ENCODE measurements at regions not wholly inside any gene's neighbourhood (a gene's known extent, or its start where the extent isn't known, plus 50 kb on each side); places are given as distances from the start of the nearest gene placed in this dataset.

DNA sequence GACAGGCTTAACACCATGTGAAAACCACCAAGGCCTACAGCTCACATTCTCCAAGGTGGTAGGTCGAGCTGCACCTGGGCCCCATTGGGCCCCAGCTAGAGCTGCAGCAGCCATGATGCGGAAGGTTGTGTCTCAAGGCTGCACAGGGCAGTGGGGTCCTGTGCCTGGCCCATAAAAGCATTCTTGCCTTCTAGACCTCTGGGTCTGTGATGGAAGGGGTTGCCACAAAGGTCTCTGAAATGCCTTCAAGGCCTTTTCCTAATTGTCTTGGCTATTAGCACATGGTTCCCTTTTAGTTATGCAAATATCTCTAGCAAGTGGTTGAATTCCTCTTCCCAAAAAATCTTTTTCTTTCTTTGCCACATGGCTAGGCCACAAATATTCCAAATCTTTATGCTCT lies 52.5 kb upstream of the C11orf58 start:
- no peak for DNase-seq (ENCODE audit: low read depth in 2 of 2)

DNA sequence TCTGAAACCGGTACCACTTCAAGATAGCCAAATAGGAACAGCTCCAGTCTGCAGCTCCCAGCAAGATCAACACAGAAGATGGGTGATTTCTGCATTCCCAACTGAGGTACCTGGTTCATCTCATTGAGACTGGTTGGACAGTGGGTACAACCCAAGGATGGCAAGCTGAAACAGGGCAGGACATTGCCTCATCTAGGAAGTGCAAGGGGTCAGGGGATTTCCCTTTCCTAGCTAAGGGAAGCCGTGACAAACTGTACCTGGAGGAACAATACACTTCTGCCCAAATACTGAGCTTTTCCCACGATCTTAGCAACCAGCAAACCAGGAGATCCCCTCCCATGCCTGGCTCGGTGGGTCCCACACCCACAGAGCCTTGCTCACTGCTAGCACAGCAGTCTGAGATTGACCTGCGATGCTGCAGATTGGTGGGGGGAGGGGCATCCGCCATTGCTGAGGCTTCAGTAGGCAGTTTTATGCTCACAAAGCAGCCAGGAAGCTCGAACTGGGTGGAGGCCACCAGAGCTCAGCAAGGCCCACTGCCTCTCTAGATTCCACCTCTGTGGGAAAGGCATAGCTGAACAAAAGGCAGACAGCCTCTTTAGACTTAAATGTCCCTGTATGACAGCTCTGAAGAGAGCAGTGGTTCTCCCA lies 59.9 kb upstream of the C11orf58 start:
- DNase-seq (ENCODE audit: low read depth in 2 of 2), result no peak
- TF ChIP-seq, protein P1, sequence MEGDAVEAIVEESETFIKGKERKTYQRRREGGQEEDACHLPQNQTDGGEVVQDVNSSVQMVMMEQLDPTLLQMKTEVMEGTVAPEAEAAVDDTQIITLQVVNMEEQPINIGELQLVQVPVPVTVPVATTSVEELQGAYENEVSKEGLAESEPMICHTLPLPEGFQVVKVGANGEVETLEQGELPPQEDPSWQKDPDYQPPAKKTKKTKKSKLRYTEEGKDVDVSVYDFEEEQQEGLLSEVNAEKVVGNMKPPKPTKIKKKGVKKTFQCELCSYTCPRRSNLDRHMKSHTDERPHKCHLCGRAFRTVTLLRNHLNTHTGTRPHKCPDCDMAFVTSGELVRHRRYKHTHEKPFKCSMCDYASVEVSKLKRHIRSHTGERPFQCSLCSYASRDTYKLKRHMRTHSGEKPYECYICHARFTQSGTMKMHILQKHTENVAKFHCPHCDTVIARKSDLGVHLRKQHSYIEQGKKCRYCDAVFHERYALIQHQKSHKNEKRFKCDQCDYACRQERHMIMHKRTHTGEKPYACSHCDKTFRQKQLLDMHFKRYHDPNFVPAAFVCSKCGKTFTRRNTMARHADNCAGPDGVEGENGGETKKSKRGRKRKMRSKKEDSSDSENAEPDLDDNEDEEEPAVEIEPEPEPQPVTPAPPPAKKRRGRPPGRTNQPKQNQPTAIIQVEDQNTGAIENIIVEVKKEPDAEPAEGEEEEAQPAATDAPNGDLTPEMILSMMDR (IDR thresholded peaks at IDR 0.05; ENCODE audit: low read depth, low read length), result no peak
- no peak overlapping the region for H3K4me3 ChIP-seq (replicated peaks in 1 of 2; ENCODE audit: low read depth in 2 of 2, low read length in 2 of 2)

More for the DNA sequence above, 52.5 kb upstream of the C11orf58 start:
- H3K4me3 ChIP-seq (replicated peaks in 1 of 2; ENCODE audit: low read depth in 2 of 2, low read length in 2 of 2), result no peak overlapping the region
- TF ChIP-seq, protein P1 (IDR thresholded peaks at IDR 0.05; ENCODE audit: low read depth, low read length), result no peak

DNA sequence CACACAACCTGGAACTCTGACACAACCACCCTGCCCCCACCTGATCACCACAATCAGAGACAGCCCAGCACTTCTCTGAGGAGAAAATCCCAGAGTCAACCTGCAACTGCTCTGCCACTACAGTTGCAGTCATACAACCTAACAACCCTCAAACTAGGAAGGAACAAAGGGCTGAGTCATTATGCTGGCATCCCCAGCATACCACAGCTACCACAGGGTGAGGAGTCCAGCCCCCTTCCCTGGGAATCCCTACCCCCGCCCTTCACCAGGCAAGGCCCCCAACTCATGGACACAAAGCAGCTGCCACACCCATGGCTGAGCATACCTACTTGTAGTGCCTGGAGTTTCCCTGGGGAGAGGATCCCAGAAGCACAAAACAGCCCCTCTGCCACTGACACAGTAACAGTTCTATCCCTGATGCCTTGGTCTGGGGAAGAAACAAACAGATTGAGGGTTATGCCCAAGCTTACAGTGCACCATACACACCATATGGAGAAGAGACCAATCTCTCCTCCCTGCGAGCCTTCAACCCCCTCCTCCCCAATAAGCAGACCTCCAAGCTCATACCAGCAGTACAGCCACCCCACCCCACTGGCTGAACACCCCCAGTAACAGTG lies 68.5 kb upstream of the C11orf58 start:
- DNase-seq (ENCODE audit: low read depth in 2 of 2), result peak; percentile 23 to 27
- TF ChIP-seq, protein P1 (IDR thresholded peaks at IDR 0.05; ENCODE audit: low read depth, low read length), result no peak

DNA sequence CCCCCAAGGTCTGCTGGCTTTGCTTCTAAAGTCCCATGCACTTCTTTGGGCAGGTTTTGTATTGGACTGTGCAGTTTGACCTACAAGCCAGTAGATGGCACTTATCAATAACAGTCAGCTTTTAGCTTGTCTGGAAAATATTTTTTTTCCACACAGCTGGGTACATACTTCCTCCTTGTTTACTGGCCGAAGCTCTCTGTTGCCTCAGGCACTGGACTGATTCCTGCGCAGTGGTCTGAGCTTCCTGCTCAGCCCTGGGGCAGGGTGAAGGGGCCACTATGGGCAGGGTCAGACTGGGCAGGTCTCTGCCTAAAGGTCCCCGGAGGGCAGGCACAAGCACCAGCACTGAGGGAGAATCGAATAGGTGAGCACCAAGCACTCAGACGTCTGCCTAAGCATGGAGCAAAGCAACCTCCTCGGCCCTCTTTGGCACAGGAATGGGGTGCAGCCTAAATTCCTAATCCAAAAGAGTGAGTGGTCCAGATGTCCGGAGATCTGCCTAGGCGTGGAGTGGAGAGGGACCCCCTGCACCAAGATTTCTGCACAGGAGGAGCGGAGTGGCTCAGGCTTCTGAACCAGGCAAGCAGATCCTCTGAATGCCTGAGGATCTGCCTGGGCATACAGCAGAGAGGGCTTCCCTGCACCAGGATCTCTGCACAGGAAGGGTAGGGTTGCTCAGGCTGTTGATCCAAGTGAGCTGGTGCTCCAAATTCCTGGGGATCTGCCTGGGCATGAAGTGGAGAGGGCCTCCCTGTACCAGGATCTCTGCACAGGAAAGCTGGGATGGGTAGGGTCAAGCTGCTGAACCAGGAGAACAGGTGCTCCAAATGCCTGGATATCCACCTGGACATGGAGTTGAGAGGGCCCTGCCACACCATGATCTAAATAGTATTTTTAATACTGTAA lies 105.9 kb upstream of the C11orf58 start:
- DNase-seq (ENCODE audit: low read depth in 2 of 2), result peak; percentile 17 to 29
- H3K4me3 ChIP-seq (replicated peaks in 1 of 2; ENCODE audit: low read depth in 2 of 2, low read length in 2 of 2), result no peak overlapping the region
- TF ChIP-seq, protein P1 (IDR thresholded peaks at IDR 0.05; ENCODE audit: low read depth, low read length), result peak; percentile 40

More for the DNA sequence above, 68.5 kb upstream of the C11orf58 start:
- H3K4me3 ChIP-seq (replicated peaks in 1 of 2; ENCODE audit: low read depth in 2 of 2, low read length in 2 of 2), result no peak overlapping the region

DNA sequence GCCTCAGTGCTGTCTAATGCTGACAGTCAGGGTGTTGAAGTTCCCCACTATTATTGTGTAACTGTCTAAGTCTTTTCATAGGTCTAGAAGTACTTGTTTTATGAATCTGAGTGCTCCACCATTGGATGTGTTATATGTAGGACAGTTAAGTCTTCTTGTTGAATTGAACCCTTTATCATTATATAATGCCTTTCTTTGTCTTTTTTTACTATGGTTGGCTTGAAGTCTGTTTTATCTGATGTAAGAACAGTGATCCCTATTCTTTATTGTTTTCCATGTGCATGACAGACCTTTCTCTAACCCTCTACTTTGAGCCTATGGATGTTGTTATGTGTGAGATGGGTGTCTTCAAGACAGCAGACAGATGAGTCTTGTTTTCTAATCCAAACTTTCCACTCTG lies 107.8 kb upstream of the C11orf58 start:
- no peak for DNase-seq (ENCODE audit: low read depth in 2 of 2)
- TF ChIP-seq, protein P1 (IDR thresholded peaks at IDR 0.05; ENCODE audit: low read depth, low read length), result no peak
- H3K4me3 ChIP-seq (replicated peaks in 1 of 2; ENCODE audit: low read depth in 2 of 2, low read length in 2 of 2), result no peak overlapping the region

DNA sequence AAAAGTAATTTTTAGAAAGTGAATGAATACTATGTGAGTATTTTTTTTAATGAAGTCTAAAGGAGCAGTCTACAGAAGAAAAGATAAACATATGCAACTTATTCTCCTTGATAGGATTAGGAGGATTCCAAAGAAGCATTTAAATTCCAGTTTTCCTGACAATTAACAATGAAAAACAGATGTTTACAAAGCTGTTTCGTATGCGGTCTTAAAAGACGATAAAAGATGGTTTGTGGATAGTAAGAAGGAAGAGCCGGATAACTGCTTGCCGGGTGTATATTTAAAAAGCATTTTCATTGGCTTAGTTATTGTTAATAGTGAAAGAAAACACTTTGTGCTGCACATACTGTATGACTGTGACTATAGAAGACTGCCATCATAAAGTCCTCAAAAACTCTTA lies 120.0 kb upstream of the C11orf58 start:
- no peak for DNase-seq (ENCODE audit: low read depth in 2 of 2)
- TF ChIP-seq, protein P1 (IDR thresholded peaks at IDR 0.05; ENCODE audit: low read depth, low read length), result no peak
- H3K4me3 ChIP-seq (replicated peaks in 1 of 2; ENCODE audit: low read depth in 2 of 2, low read length in 2 of 2), result no peak overlapping the region

Data from cardiac fibroblast (primary cell).